SK-N-SH (cell line): ENCODE measurements at regions not wholly inside any gene's neighbourhood (a gene's known extent, or its start where the extent isn't known, plus 50 kb on each side); places are given as distances from the start of the nearest gene placed in this dataset.

Source experiments
- CTCF ChIA-PET: fragments of 300-600, 350-600 bp; formaldehyde crosslinking; extraction: SDS; loops from one replicate; lab custom pipeline; 2021; lab: Yijun Ruan, JAX
- POLR2A ChIA-PET: fragments of 350-600 bp; sonication (Branson Sonifier 250); formaldehyde crosslinking; extraction: SDS; loops from one replicate; lab custom pipeline; 2020; ENCODE audit warnings: antibody characterized with exemption, inconsistent platforms; lab: Yijun Ruan, JAX
- DNase-seq: peaks from one replicate; pipeline ENCODE4 v3.0.0; 2012
- H2AFZ ChIP-seq: fragments of 200-600 bp; sonication (generic); 2 replicates; pipeline ENCODE4 v1.8.1; 2016; ENCODE audit warnings: antibody characterized with exemption, mild to moderate bottlenecking, low read depth
- H3F3A ChIP-seq: fragments of 200-600 bp; sonication (generic); replicated peaks from 2 replicates; pipeline ENCODE3; 2016; ENCODE audit warnings: antibody characterized with exemption, mild to moderate bottlenecking; ENCODE audit not compliant: insufficient read depth
- H3K27ac ChIP-seq, 2 experiments: fragments of 200-500 bp in 1 of 2; fragments of 200-600 bp in 1 of 2; sonication (Bioruptor generic) in 1 of 2; sonication (generic), shearing (Covaris generic) in 1 of 2; 2 replicates each; pipeline versions ENCODE4 v1.5.1 to v1.6.1; 2014 to 2016; ENCODE audit warnings: low read depth in 2 of 2, inconsistent platforms in 1 of 2, low read length in 1 of 2, mild to moderate bottlenecking in 1 of 2, mixed read lengths in 1 of 2
- H3K27me3 ChIP-seq: fragments of 200-600 bp; sonication (generic), shearing (Covaris generic); 2 replicates; pipeline ENCODE4 v1.6.1; 2016; ENCODE audit warnings: mixed run types; ENCODE audit not compliant: insufficient read depth
- H3K36me3 ChIP-seq, 2 experiments: fragments of 200-500 bp in 1 of 2; fragments of 200-600 bp in 1 of 2; sonication (Bioruptor generic) in 1 of 2; sonication (generic) in 1 of 2; replicated peaks in 1 of 2; 2 replicates each; pipeline versions ENCODE3 to v1.5.1; 2014 to 2016; ENCODE audit warnings: low read length in 1 of 2, mild to moderate bottlenecking in 1 of 2; ENCODE audit not compliant: insufficient read depth in 2 of 2, control insufficient read depth in 1 of 2
- H3K4me1 ChIP-seq, 2 experiments: fragments of 200-500 bp in 1 of 2; fragments of 200-600 bp in 1 of 2; sonication (Bioruptor generic) in 1 of 2; sonication (generic), shearing (Covaris generic) in 1 of 2; 2 replicates each; pipeline versions ENCODE4 v1.5.1 to v1.6.1; 2014 to 2016; ENCODE audit warnings: low read depth in 1 of 2, low read length in 1 of 2, mixed run types in 1 of 2; ENCODE audit not compliant: insufficient read depth in 2 of 2, control insufficient read depth in 1 of 2
- H3K4me2 ChIP-seq: fragments of 200-600 bp; sonication (generic), shearing (Covaris generic); 2 replicates; pipeline ENCODE4 v1.6.1; 2017; ENCODE audit warnings: mixed run types
- H3K4me3 ChIP-seq, 2 experiments: fragments of 200-500 bp in 1 of 2; fragments of 200-600 bp in 1 of 2; sonication (Bioruptor generic) in 1 of 2; sonication (generic), shearing (Covaris generic) in 1 of 2; 2 replicates each; pipeline versions ENCODE4 v1.5.1 to v1.8.1; 2014 to 2016; ENCODE audit warnings: low read depth in 2 of 2, inconsistent platforms in 1 of 2, low read length in 1 of 2, mild to moderate bottlenecking in 1 of 2, mixed read lengths in 1 of 2, moderate library complexity in 1 of 2
- H3K79me2 ChIP-seq: fragments of 200-600 bp; sonication (generic); 2 replicates; pipeline ENCODE4 v1.8.1; 2017; ENCODE audit warnings: mild to moderate bottlenecking; ENCODE audit not compliant: insufficient read depth
- H3K9ac ChIP-seq: fragments of 200-600 bp; sonication (generic); 2 replicates; pipeline ENCODE4 v1.6.1; 2017; ENCODE audit warnings: mixed run types
- H3K9me2 ChIP-seq: fragments of 200-600 bp; sonication (generic); 2 replicates; pipeline ENCODE4 v1.6.1; 2017; ENCODE audit warnings: mixed run types
- H3K9me3 ChIP-seq: fragments of 200-600 bp; sonication (generic); 2 replicates; pipeline ENCODE4 v1.6.1; 2017; ENCODE audit warnings: mixed run types, mild to moderate bottlenecking, moderate library complexity
- H4K20me1 ChIP-seq: fragments of 200-600 bp; sonication (generic); 2 replicates; pipeline ENCODE4 v1.6.1; 2017; ENCODE audit warnings: mild to moderate bottlenecking, mixed run types; ENCODE audit not compliant: insufficient read depth
- CHD2 ChIP-seq: fragments of 150-350 bp; IDR thresholded peaks from 2 replicates; pipeline ENCODE4 v1.6.1; 2018; ENCODE audit warnings: low read length; ENCODE audit not compliant: partially characterized antibody
- CTCF ChIP-seq: fragments of 200-600 bp; sonication (generic); IDR thresholded peaks from 2 replicates; pipeline ENCODE4 v1.6.1; 2017; ENCODE audit warnings: antibody characterized with exemption, mild to moderate bottlenecking, moderate library complexity
- EP300 ChIP-seq, 2 experiments: IDR thresholded peaks; 2 replicates each; pipeline versions ENCODE4 v1.4.0 to v1.6.1; 2012; ENCODE audit warnings: borderline replicate concordance in 1 of 2, low read depth in 1 of 2, low read length in 1 of 2
- EZH2phosphoT487 ChIP-seq: fragments of 200-600 bp; sonication (generic); IDR thresholded peaks from 2 replicates; pipeline ENCODE4 v1.6.1; 2017; ENCODE audit warnings: low read depth, mixed run types, mild to moderate bottlenecking, antibody characterized with exemption, moderate library complexity, borderline replicate concordance
- FOXM1 ChIP-seq: IDR thresholded peaks from 2 replicates; pipeline ENCODE4 v1.4.0; 2012; ENCODE audit warnings: low read depth, mild to moderate bottlenecking
- GATA2 ChIP-seq: sonication (generic); formaldehyde crosslinking; IDR thresholded peaks from 2 replicates; pipeline ENCODE4 v1.5.0; 2020; ENCODE audit warnings: mild to moderate bottlenecking, missing genetic modification reagents
- MEF2A ChIP-seq: IDR thresholded peaks from 2 replicates; pipeline ENCODE4 v1.4.0; 2012; ENCODE audit warnings: low read depth, borderline replicate concordance
- NFIC ChIP-seq: IDR thresholded peaks from 2 replicates; pipeline ENCODE4 v1.4.0; 2012; ENCODE audit warnings: borderline replicate concordance
- NRF1 ChIP-seq: IDR thresholded peaks from 2 replicates; pipeline ENCODE4 v1.6.1; 2012; ENCODE audit warnings: low read depth, mild to moderate bottlenecking, low read length
- POLR2AphosphoS5 ChIP-seq: IDR thresholded peaks from 2 replicates; pipeline ENCODE4 v1.6.1; 2012; ENCODE audit warnings: low read depth, low read length
- RFX5 ChIP-seq: IDR thresholded peaks from 2 replicates; pipeline ENCODE4 v1.6.1; 2012; ENCODE audit warnings: mild to moderate bottlenecking, improper control_type of control experiment, low read length
- SIN3A ChIP-seq: IDR thresholded peaks from 2 replicates; pipeline ENCODE4 v1.6.1; 2012; ENCODE audit warnings: low read depth, mild to moderate bottlenecking, low read length, moderate library complexity, borderline replicate concordance
- SMC3 ChIP-seq: IDR thresholded peaks from 2 replicates; pipeline ENCODE4 v1.6.1; 2012; ENCODE audit warnings: low read depth, low read length, improper control_type of control experiment
- TEAD4 ChIP-seq: IDR thresholded peaks from 2 replicates; pipeline ENCODE4 v1.4.0; 2012; ENCODE audit warnings: mild to moderate bottlenecking, borderline replicate concordance; ENCODE audit not compliant: insufficient read depth
- USF1 ChIP-seq: IDR thresholded peaks from 2 replicates; pipeline ENCODE4 v1.4.0; 2012; ENCODE audit warnings: low read depth, borderline replicate concordance
- WGBS: methylation state at CpG from one replicate; pipeline ENCODE4 v1.1.6; 2017; ENCODE audit warnings: low lambda C conversion rate; 5-methylcytosine and 5-hydroxymethylcytosine counted together
- TF ChIP-seq, protein P1 (sequence below): IDR thresholded peaks from 2 replicates; pipeline ENCODE4; 2012

DNA sequence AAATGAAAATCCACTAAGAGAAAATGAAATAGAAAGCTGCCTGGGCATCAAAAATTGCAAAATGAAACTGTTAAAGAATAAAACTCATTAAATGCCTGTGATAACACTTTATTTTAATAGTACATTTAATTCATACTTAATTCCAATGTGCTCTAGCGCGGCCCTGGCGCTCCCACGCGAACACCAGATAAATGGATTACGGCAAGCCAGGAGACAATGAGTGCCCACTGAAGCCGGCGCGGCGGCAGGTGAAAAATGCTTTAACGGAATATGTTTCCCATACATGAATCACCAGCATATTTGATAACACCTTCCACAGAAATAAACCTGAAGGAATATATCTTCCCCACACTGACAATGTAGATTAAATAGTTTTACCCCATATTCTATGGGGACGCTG lies 245.5 kb downstream of the RBFOX3 start:
- no peaks in the 10 kb centered on the region for H3K36me3 ChIP-seq
- no peak overlapping the region for H2AFZ ChIP-seq
- H3K4me3 ChIP-seq: no peak overlapping the region
- H3K9me2 ChIP-seq: no peaks in the 10 kb centered on the region
- no peak for TF ChIP-seq EZH2phosphoT487
- TF ChIP-seq MEF2A: no peak
- TF ChIP-seq TEAD4: no peak
- TF ChIP-seq FOXM1: no peak
- TF ChIP-seq, protein P1, sequence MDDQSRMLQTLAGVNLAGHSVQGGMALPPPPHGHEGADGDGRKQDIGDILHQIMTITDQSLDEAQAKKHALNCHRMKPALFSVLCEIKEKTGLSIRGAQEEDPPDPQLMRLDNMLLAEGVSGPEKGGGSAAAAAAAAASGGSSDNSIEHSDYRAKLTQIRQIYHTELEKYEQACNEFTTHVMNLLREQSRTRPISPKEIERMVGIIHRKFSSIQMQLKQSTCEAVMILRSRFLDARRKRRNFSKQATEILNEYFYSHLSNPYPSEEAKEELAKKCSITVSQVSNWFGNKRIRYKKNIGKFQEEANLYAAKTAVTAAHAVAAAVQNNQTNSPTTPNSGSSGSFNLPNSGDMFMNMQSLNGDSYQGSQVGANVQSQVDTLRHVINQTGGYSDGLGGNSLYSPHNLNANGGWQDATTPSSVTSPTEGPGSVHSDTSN: no peak
- no peak for TF ChIP-seq NFIC
- no peak for TF ChIP-seq POLR2AphosphoS5
- no peak for TF ChIP-seq GATA2 (CRISPR knock-in tag)
- no peak for TF ChIP-seq NRF1
- TF ChIP-seq CTCF: no peak
- no peak for TF ChIP-seq SIN3A
- TF ChIP-seq CHD2: no peak
- no peak for TF ChIP-seq SMC3
- TF ChIP-seq EP300 (IDR thresholded peaks at IDR 0.05; ENCODE audit: borderline replicate concordance in 1 of 2, low read depth in 1 of 2, low read length in 1 of 2): no peak
- no peak for TF ChIP-seq RFX5
- TF ChIP-seq USF1: no peak
- H4K20me1 ChIP-seq: no peaks in the 10 kb centered on the region
- CTCF ChIA-PET: interaction anchor here (1.1 to 4.1 kb wide), 7 partner anchors 10 to 177 kb away, joined by 3 to 37 read pairs (median 6); no protein-coding TSS in a partner anchor
- no peak for DNase-seq
- H3K27ac ChIP-seq: no peak overlapping the region
- no peaks in the 10 kb centered on the region for H3F3A ChIP-seq
- no peaks in the 10 kb centered on the region; a peak in 1 of 4 replicates for H3K4me1 ChIP-seq
- no peak overlapping the region for H3K9ac ChIP-seq
- POLR2A ChIA-PET: no interaction called here
- H3K4me2 ChIP-seq: no peak overlapping the region
- no peaks in the 10 kb centered on the region for H3K79me2 ChIP-seq
- 76% methylated on average over 12 of the region's 12 CpGs for WGBS
- peaks cover 34% of the 10 kb centered on the region; the same call in 1 of the 2 replicates for H3K27me3 ChIP-seq
- H3K9me3 ChIP-seq: no peaks in the 10 kb centered on the region
